Mammary epithelial cell (primary cell): ENCODE measurements at regions not wholly inside any gene's neighbourhood (a gene's known extent, or its start where the extent isn't known, plus 50 kb on each side); places are given as distances from the start of the nearest gene placed in this dataset.

Source experiments
- CTCF ChIP-seq, 2 donors: IDR thresholded peaks in 1 of 2; conservative IDR thresholded peaks in 1 of 2; 2 replicates each; pipeline ENCODE4 v1.5.1; 2011 to 2012; ENCODE audit warnings: inconsistent platforms in 2 of 2, low read length in 2 of 2, mild to moderate bottlenecking in 2 of 2, control low read depth in 1 of 2, low read depth in 1 of 2; ENCODE audit not compliant: insufficient read depth in 1 of 2; ENCODE audit errors: extremely low read depth in 1 of 2
- EZH2 ChIP-seq: IDR thresholded peaks from 2 replicates; pipeline ENCODE4 v1.6.1; 2012; ENCODE audit warnings: low read length, inconsistent platforms, borderline replicate concordance

DNA sequence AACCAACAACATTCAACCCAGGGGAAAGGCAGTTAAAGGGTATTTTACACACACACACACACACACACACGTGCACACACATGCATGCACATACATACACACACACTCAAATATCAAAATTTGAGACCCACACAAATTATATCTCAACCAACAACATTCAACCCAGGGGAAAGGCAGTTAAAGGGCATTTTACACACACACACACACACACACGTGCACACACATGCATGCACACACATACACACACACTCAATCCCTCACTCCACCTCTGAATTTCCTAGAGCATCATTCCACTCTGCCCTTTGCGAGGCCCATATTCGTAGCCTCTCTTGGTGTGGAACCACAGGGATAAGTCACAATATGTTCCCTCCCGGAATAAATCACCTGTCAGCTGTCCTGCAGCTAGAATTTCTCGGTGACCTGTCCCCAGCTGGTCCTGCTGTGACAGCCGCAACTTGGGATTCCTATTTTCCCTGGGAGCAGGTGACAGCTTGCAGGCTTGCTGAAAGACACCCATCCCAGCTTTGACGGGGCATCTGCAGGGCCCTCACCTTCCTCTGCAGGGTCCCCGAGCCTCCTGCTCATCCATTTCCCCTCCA lies 122.7 kb downstream of the PSMG1 start:
- TF ChIP-seq CTCF (conservative IDR thresholded peaks at IDR 0.05 in 1 of 2, IDR thresholded peaks at IDR 0.05 in 1 of 2; ENCODE audit: extremely low read depth in 1 of 2, insufficient read depth in 1 of 2, low read depth in 1 of 2, low read length in 2 of 2) (no peak), EZH2 (no peak)
